OCI-LY7 (cell line): ENCODE measurements at regions not wholly inside any gene's neighbourhood (a gene's known extent, or its start where the extent isn't known, plus 50 kb on each side); places are given as distances from the start of the nearest gene placed in this dataset.

Source experiments
- EZH2phosphoT487 ChIP-seq: fragments of 200-600 bp; sonication (generic); IDR thresholded peaks from 2 replicates; pipeline ENCODE4 v1.6.1; 2018; ENCODE audit warnings: low read depth, borderline replicate concordance, mild to moderate bottlenecking, mixed run types, antibody characterized with exemption, low read length, moderate library complexity, mixed read lengths
- TF ChIP-seq, protein P1 (sequence below): fragments of 200-600 bp; sonication (generic); conservative IDR thresholded peaks from 2 replicates; pipeline ENCODE4 v1.5.1; 2014; ENCODE audit warnings: mild to moderate bottlenecking, antibody characterized with exemption, low read length, moderate library complexity, mixed read lengths

DNA sequence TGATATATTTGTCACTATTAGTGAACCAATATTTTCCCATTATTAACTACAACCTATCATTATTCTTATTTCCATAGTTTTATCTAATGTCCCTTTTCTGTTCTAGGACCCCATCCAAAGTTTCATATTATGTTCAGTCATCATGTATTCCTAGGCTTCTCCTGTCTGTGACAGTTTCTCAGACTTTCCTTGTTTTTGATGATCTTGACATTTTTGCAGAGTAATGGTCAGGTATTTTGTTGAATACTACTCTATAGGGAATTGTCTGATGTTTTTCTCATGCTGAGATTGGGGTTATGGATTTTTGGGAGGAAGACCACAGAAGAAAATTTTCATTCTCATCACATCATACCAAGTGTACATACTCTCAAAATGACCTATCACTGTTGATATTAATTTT lies 684.6 kb downstream of the PLCL1 start:
- TF ChIP-seq, protein P1, sequence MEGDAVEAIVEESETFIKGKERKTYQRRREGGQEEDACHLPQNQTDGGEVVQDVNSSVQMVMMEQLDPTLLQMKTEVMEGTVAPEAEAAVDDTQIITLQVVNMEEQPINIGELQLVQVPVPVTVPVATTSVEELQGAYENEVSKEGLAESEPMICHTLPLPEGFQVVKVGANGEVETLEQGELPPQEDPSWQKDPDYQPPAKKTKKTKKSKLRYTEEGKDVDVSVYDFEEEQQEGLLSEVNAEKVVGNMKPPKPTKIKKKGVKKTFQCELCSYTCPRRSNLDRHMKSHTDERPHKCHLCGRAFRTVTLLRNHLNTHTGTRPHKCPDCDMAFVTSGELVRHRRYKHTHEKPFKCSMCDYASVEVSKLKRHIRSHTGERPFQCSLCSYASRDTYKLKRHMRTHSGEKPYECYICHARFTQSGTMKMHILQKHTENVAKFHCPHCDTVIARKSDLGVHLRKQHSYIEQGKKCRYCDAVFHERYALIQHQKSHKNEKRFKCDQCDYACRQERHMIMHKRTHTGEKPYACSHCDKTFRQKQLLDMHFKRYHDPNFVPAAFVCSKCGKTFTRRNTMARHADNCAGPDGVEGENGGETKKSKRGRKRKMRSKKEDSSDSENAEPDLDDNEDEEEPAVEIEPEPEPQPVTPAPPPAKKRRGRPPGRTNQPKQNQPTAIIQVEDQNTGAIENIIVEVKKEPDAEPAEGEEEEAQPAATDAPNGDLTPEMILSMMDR, result no peak
- no peak for TF ChIP-seq EZH2phosphoT487
